Memory B cell (primary cell): ENCODE measurements at regions not wholly inside any gene's neighbourhood (a gene's known extent, or its start where the extent isn't known, plus 50 kb on each side); places are given as distances from the start of the nearest gene placed in this dataset.

Experiments
- ATAC-seq: fragments of 150-1000 bp; cut with Tn5 transposase; 2 replicates; pipeline ENCODE4 v1.10.0; 2021; ENCODE audit warnings: low read depth, mild to moderate bottlenecking, moderate library complexity
- DNase-seq, 2 donors: peaks; one replicate each; pipeline ENCODE4 v3.0.0; 2022; ENCODE audit warnings: low spot score in 2 of 2
- H3K27ac Mint-ChIP-seq: one replicate; pipeline ENCODE4 v1.8.0; 2022; ENCODE audit warnings: mild to moderate bottlenecking, moderate library complexity, mixed read lengths
- H3K27me3 Mint-ChIP-seq: one replicate; pipeline ENCODE4 v1.8.0; 2022; ENCODE audit warnings: mixed read lengths
- H3K36me3 Mint-ChIP-seq: one replicate; pipeline ENCODE4 v1.8.0; 2022; ENCODE audit warnings: mild to moderate bottlenecking, mixed read lengths
- H3K4me1 Mint-ChIP-seq: one replicate; pipeline ENCODE4 v1.8.0; 2022; ENCODE audit warnings: mixed read lengths
- H3K4me3 Mint-ChIP-seq: one replicate; pipeline ENCODE4 v1.8.0; 2022; ENCODE audit warnings: mild to moderate bottlenecking, moderate library complexity, mixed read lengths
- H3K9me3 Mint-ChIP-seq: one replicate; pipeline ENCODE4 v1.8.0; 2022; ENCODE audit warnings: mixed read lengths

DNA sequence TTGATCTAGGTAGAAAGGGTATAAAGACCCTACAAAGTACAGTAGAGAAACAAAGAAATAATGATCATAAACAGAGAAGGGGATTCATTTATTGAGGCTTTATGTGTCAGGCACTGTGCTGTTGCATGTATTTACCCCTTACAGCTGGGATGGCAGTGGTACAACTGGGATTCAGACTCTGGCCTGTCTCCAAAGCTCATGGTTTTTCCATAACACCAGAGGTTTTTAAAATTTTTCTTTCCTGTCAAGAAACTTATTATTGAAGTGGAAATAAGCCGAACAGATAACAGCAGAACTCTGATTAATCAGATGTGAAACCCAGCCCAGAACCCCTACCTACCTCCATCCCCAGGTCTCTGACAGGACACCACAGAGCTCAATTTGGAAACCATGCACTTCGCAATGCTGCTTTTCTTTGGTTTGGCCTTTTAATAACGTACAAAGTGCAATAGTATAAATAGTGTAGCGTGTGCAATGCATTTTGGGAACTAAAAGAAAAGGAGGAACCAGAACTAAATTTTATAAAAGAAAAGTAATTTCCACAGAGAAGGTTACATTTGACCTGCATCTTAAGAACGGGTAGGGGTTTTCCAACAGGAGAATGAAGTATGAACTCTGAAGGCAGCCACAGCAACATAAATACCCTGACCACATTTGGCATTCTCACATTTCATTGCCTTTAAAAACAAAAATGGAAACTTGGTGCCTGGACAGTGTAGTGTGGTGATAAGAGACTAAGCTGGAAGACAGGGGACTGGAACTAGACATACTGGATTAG lies 92.0 kb upstream of the S1PR1 start:
- Mint-ChIP-seq H3K4me1 (peaks cover 8% of the 10 kb centered on the region), H3K27ac (peak overlapping the region; percentile 91), H3K36me3 (no peaks in the 10 kb centered on the region), H3K4me3 (peak overlapping the region; percentile 69), H3K9me3 (peaks cover 2% of the 10 kb centered on the region), H3K27me3 (no peaks in the 10 kb centered on the region)
- peak; percentile 91 for ATAC-seq
- peak in 1 of 2 donors; percentile 8 for DNase-seq

DNA sequence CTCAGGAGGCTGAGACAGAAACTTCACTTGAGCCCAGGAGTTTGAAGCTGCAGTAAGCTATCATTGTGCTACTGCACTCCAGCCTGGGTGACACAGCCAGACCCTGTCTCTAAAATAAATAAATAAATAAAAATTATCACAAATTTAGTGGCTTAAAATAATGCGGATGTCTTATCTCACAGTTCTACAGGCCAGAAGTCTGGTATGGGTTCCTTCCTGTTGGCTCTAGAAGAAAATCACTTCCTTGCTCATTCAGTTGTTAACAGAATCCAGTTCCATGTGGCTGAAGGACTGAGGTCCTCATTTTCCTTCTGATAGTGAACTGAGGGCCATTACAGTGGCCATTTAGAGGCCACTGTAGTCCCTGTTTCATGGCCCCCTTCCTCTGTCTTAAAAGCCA lies 94.6 kb upstream of the S1PR1 start:
- no peak overlapping the region for H3K27ac Mint-ChIP-seq
- H3K27me3 Mint-ChIP-seq = no peaks in the 10 kb centered on the region
- H3K36me3 Mint-ChIP-seq = no peaks in the 10 kb centered on the region
- ATAC-seq (no peak), DNase-seq (no peak)
- no peak overlapping the region for H3K4me3 Mint-ChIP-seq
- H3K9me3 Mint-ChIP-seq = peaks cover 2% of the 10 kb centered on the region
- H3K4me1 Mint-ChIP-seq = peaks cover 16% of the 10 kb centered on the region

DNA sequence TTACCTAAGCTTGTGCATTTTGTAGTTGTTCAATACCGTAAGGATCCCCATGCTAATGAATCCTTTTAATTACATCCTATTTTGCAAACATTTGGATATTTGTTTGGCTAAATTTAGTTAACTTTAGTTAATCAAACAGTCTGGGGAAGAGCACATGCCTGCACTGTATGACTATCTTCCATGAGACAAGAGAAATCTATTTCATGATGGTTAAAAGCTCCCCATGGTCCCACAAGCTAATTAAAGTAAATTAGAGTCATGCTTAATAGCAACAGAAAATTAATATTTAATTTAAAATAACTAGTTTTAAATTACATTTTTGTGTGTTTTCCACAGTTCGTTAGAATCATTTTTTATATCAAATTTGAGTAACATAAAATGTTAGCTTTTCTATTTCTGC lies 95.4 kb upstream of the S1PR1 start:
- H3K4me1 Mint-ChIP-seq = peaks cover 24% of the 10 kb centered on the region
- H3K9me3 Mint-ChIP-seq = peaks cover 2% of the 10 kb centered on the region
- no peak overlapping the region for H3K27ac Mint-ChIP-seq
- H3K27me3 Mint-ChIP-seq = no peaks in the 10 kb centered on the region
- ATAC-seq (no peak), DNase-seq (no peak)
- H3K4me3 Mint-ChIP-seq = no peak overlapping the region
- H3K36me3 Mint-ChIP-seq = no peaks in the 10 kb centered on the region

DNA sequence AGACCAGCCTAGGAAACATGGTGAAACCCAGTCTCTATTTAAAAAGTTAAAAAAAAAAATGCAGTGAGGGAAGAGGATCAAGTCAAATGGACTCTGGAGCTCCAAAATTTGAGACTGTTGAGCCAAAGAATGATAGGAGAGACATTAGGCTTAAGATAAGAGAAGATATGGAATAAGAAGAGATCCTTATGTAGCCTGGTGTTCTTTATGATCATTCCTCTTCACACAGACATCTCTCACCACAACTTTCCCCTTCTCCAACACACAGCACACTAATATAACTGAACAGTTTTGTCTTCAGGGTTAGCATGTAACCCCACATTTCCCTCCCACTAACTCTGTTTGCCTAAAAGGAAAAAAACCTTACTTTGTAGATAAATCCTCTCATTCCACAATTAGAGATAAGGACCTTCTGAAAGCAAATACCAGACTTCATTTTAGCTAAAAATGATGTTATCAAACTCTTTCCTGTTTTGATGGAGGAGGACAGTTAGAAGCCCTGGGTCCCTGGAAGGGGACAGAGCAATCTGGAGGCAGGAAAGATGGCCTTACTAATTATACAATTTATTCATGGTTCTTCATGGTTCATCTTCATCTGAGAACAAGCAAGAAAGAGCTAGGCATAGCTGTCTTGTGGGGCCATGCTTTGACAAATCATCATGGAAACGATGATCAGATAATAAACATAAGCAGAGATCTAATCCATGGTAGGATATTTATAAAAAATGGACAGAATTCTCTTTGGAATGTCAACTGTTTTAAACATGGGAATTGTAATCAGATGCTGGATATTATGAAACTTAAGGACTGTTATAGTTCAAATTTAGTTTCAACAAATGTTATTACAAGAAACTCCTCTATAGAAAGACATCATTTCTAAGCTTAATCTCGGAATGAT lies 96.7 kb upstream of the S1PR1 start:
- peaks cover 2% of the 10 kb centered on the region for H3K9me3 Mint-ChIP-seq
- H3K27me3 Mint-ChIP-seq = no peaks in the 10 kb centered on the region
- no peak for ATAC-seq
- no peak for DNase-seq
- H3K27ac Mint-ChIP-seq = peak overlapping the region; percentile 46
- peaks cover 23% of the 10 kb centered on the region for H3K4me1 Mint-ChIP-seq
- H3K36me3 Mint-ChIP-seq = no peaks in the 10 kb centered on the region
- H3K4me3 Mint-ChIP-seq = no peak overlapping the region

DNA sequence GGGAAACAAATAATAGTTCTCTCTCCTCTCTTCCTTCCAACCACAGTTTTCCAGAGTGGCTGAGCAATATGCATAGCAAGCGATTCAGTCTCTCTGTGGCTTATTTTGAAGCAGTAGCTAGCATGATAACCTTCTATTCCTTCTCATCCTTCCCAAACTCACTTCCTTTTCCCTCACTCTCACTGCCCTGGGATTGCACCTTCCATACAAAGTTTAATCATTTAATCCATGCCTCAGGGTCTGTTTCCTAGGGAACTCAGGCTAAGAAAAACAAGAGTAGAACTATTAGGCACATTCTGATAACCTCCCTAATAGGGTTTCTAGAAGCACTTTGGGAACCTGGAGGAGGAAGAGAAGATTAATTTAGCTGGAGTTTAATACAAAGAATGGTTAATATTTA lies 97.7 kb upstream of the S1PR1 start:
- DNase-seq (no peak), ATAC-seq (no peak)
- Mint-ChIP-seq H3K27me3 (no peaks in the 10 kb centered on the region), H3K4me3 (no peak overlapping the region), H3K27ac (no peak overlapping the region), H3K9me3 (peaks cover 2% of the 10 kb centered on the region), H3K36me3 (no peaks in the 10 kb centered on the region), H3K4me1 (peaks cover 29% of the 10 kb centered on the region)

DNA sequence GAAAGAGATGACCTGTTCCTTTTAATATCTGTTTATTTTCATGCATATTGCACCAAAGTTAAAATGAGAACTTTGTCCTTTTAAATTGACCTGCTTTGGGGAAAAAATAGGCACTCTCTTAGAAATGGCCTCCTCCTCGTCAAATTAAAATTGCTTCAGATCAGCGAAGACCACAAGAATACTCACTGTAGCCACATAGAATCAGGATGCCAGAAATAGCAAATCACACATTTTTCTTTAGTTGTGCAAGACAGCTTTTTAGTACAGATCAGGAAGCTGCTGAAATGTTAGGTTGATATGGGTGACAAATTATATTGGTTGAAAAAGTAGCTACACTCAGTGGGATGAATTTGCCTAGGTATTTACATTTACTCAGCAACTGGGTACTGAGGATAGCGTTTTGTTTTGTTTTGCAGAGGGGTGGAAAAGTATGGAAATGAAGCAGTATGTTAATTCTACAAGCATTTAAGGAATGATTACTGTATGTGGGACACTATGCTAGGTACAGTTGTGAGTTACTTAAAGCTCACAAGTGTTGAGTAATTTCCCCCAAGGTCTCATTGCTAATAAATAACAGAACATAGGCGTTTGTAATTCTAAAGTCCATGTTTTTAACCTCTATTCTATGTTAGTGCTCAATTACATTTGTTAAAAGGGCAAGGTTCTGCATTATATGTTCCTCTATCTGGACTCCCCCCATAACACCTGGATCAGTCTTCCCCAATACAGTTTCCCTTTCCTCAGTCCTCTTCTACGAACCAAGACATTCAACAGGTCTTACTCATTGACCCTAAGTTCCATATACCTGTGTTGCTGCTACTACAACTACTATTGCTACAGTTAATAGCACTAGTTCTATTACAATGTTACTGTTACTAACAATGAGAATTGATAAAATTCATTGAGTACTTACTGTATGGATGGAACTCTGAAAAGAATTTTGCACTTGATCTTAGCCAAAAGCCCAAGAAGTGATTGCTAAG lies 99.4 kb upstream of the S1PR1 start:
- Mint-ChIP-seq H3K36me3 (no peaks in the 10 kb centered on the region), H3K27ac (peak overlapping the region; percentile 9), H3K27me3 (no peaks in the 10 kb centered on the region), H3K9me3 (no peaks in the 10 kb centered on the region), H3K4me1 (peaks cover 34% of the 10 kb centered on the region), H3K4me3 (peak overlapping the region; percentile 24)
- peak; percentile 50 for ATAC-seq
- no peak for DNase-seq

DNA sequence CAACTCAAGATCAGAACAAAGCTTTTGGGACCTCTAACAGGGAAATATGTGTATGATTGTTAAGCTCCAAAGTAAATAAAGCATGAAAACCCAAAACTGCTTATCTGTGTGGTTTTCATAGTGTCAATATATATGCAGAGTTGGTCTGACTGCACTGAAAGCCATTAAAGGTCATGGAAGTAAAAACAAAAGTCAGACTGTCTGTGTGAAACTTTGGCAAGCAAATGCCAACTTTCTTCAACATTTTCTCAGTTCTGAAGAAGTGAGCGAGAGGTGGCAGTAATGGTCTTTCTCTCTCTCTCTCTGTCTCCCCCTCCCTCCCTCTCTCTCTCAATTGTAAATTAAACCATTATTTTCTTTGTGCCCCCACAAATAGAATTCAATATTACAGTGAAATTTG lies 100.1 kb upstream of the S1PR1 start:
- peak; percentile 58 for ATAC-seq
- Mint-ChIP-seq H3K27me3 (no peaks in the 10 kb centered on the region), H3K4me3 (peak overlapping the region; percentile 24), H3K27ac (peak overlapping the region; percentile 9), H3K36me3 (no peaks in the 10 kb centered on the region), H3K4me1 (peaks cover 34% of the 10 kb centered on the region), H3K9me3 (no peaks in the 10 kb centered on the region)
- DNase-seq = no peak

DNA sequence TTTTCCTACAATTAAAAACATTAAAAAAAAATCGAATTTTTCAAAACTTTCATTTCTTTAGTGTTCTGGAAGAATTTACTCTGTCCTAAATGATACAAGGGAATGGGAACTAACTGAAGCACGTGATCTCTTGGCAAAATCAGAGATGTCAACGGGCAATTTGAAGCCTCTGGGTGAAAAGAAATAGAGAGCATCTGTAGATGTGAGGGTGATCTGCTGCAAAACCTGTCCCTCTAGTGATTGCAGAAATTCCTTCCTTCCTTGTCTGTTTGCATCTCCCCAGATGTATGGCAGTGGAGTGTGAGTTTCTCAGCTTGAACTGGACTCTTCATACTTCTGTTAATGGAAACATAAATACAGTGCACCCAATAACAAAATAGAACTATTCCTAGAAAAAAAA lies 100.5 kb upstream of the S1PR1 start:
- H3K27me3 Mint-ChIP-seq = no peaks in the 10 kb centered on the region
- H3K9me3 Mint-ChIP-seq = no peaks in the 10 kb centered on the region
- H3K36me3 Mint-ChIP-seq = no peaks in the 10 kb centered on the region
- H3K27ac Mint-ChIP-seq = no peak overlapping the region
- no peak for DNase-seq
- H3K4me3 Mint-ChIP-seq = no peak overlapping the region
- no peak for ATAC-seq
- peaks cover 39% of the 10 kb centered on the region for H3K4me1 Mint-ChIP-seq

DNA sequence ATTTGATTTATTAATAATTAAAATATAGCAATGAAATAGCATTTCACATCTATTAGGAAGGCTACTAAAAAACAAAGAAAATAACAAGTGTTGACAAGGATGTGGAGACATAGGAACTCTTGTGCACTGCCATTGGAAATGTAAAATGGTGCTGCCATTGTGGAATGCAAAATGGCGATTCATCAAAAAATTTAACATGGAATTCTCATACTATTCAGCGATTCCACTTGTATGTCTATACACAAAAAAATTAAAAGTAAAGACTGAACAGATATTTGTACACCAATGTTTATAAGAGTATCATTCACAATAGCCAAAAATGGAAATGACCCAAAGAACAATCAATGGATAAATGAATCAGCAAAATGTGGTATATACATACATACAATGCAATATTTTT lies 101.3 kb upstream of the S1PR1 start:
- peaks cover 46% of the 10 kb centered on the region for H3K4me1 Mint-ChIP-seq
- no peaks in the 10 kb centered on the region for H3K9me3 Mint-ChIP-seq
- no peaks in the 10 kb centered on the region for H3K36me3 Mint-ChIP-seq
- ATAC-seq (no peak), DNase-seq (no peak)
- H3K4me3 Mint-ChIP-seq = no peak overlapping the region
- no peak overlapping the region for H3K27ac Mint-ChIP-seq
- H3K27me3 Mint-ChIP-seq = no peaks in the 10 kb centered on the region

DNA sequence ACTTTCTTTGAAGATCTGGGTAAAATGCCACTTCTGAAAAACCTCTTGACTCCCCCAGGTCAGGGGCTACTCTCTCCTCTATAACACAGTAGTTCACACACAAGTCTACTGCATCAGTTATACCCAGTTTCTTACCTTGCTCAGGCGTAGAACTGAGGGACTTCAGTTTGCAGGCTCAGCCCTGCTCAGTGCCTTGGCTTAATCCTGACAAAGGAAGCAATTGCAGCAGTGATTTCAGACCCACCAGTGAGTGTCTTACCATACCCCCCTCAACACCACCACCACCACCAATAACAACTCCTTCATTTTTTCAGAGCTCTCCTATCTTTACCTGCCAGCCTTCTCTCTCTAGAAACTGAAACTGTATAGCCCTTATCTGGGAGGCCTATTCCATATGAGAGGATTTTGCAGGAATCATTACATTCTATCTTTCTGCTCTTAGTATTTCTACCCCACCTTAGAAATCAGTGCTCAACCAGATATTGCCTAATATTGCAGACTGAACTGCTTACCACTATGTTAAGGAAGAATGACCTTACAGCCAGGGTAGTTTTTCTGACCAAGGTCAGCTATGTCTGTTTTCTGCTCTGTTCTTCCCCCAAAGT lies 105.5 kb upstream of the S1PR1 start:
- no peak for DNase-seq
- no peak for ATAC-seq
- Mint-ChIP-seq H3K4me1 (peaks cover 42% of the 10 kb centered on the region), H3K9me3 (no peaks in the 10 kb centered on the region), H3K27ac (peak overlapping the region; percentile 19), H3K4me3 (no peak overlapping the region), H3K27me3 (no peaks in the 10 kb centered on the region), H3K36me3 (no peaks in the 10 kb centered on the region)

DNA sequence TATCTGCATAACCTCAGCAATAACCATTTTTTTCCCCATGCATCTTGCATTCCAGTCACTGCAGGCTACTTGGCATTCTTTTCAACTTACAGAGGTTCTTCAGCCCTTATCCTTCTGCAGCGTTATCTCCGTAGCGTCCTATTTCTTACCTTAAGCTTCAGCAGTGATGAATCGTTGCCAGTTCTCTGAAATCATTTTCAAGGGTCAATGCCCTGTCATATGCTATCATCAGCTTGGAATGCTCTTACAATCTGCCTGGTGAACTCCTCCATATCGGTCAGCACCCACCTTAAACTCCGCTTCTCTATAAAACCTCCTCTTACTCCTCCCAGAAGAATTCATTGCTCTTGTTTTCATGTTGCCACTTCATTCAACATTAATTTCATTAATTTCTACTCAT lies 105.1 kb upstream of the DPH5 start:
- Mint-ChIP-seq H3K9me3 (no peaks in the 10 kb centered on the region), H3K4me1 (peaks cover 41% of the 10 kb centered on the region), H3K27ac (peak overlapping the region; percentile 19), H3K4me3 (no peak overlapping the region), H3K27me3 (no peaks in the 10 kb centered on the region), H3K36me3 (no peaks in the 10 kb centered on the region)
- DNase-seq = no peak
- no peak for ATAC-seq

DNA sequence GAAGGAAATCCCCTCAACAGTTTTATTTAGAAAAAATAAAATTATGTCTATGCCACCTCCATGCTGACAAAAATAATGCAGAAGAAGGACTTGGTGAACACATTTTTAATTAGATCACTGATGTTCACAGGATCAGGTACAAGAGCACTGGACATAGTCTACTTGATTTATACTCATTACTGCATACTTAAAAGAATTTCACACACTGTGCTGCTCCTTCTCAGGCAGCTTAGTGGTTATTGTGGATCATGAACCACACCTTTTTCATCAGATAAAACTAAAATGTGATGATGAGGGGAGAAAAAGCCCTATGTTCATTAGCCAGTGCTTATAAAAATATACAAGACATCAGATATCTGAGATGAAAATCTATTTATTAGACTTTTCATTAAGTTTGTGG lies 103.3 kb upstream of the DPH5 start:
- H3K36me3 Mint-ChIP-seq = no peaks in the 10 kb centered on the region
- peaks cover 33% of the 10 kb centered on the region for H3K4me1 Mint-ChIP-seq
- no peak for ATAC-seq
- no peak overlapping the region for H3K27ac Mint-ChIP-seq
- no peak overlapping the region for H3K4me3 Mint-ChIP-seq
- no peaks in the 10 kb centered on the region for H3K27me3 Mint-ChIP-seq
- no peak for DNase-seq
- H3K9me3 Mint-ChIP-seq = no peaks in the 10 kb centered on the region

DNA sequence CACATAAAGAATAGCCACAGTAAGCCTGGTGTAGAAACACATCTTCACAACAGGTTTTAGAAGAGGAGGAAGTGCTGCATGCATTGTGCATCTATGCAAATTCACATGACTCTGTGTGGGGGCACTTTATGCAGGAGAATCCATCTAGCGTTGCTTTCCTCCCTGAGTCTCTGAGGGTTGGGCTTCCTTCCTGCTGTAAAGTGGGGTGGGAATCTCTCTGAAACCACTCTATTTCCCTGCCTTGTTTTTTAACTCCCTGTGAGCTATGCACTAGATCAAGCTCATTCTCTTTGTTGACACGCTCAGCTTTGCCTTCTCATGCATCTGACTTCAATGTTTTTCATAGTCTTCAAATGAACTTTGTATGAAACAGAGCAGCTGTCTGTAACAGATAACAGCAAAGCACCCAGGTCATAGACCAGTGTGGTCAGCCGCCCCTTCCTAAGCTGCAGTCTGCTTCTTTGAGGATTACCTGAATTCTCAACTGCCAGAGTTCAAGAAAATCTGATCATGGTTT lies 102.7 kb upstream of the DPH5 start:
- H3K27ac Mint-ChIP-seq = peak overlapping the region; percentile 48
- peak; percentile 28 to 29 for DNase-seq
- H3K4me3 Mint-ChIP-seq = peak overlapping the region; percentile 60

More for the DNA sequence above, 102.7 kb upstream of the DPH5 start:
- no peaks in the 10 kb centered on the region for H3K9me3 Mint-ChIP-seq
- no peaks in the 10 kb centered on the region for H3K27me3 Mint-ChIP-seq
- no peaks in the 10 kb centered on the region for H3K36me3 Mint-ChIP-seq
- ATAC-seq = peak; percentile 98
- peaks cover 34% of the 10 kb centered on the region for H3K4me1 Mint-ChIP-seq
